Duodenal mucosa (tissue), 2 donors: ENCODE measurements at regions not wholly inside any gene's neighbourhood (a gene's known extent, or its start where the extent isn't known, plus 50 kb on each side); places are given as distances from the start of the nearest gene placed in this dataset.

ENCODE experiments used
- H3K27ac ChIP-seq: one replicate; pipeline ENCODE4 v1.7.0; 2013; ENCODE audit warnings: low read depth, low read length
- H3K27me3 ChIP-seq, 2 donors: one replicate each; pipeline ENCODE4 v1.7.0; 2013; ENCODE audit warnings: low read length in 2 of 2, control low read depth in 1 of 2; ENCODE audit not compliant: insufficient read depth in 2 of 2, control insufficient read depth in 1 of 2
- H3K36me3 ChIP-seq, 2 donors: one replicate each; pipeline ENCODE4 v1.7.0; 2013; ENCODE audit warnings: low read length in 2 of 2, control low read depth in 1 of 2; ENCODE audit not compliant: insufficient read depth in 2 of 2, control insufficient read depth in 1 of 2
- H3K4me1 ChIP-seq, 2 donors: one replicate each; pipeline ENCODE4 v1.7.0; 2013; ENCODE audit warnings: low read length in 2 of 2, control low read depth in 1 of 2; ENCODE audit not compliant: insufficient read depth in 2 of 2, control insufficient read depth in 1 of 2
- H3K4me3 ChIP-seq, 2 donors: one replicate each; pipeline ENCODE4 v1.7.0; 2013; ENCODE audit warnings: low read length in 2 of 2, low read depth in 1 of 2
- H3K9ac ChIP-seq, 2 donors: one replicate each; pipeline ENCODE4 v1.7.0; 2013; ENCODE audit warnings: low read length in 2 of 2, low read depth in 1 of 2
- H3K9me3 ChIP-seq, 2 donors: one replicate each; pipeline ENCODE4 v1.7.0; 2013; ENCODE audit warnings: low read length in 2 of 2, control low read depth in 1 of 2; ENCODE audit not compliant: control insufficient read depth in 1 of 2

- Histone ChIP-seq H3K9me3 (peaks cover 0 to 8% of the 10 kb centered on the region in 2 donors), H3K27ac (no peak overlapping the region), H3K36me3 (no peaks in the 10 kb centered on the region), H3K4me1 (no peaks in the 10 kb centered on the region), H3K27me3 (no peaks in the 10 kb centered on the region), H3K4me3 (no peak overlapping the region), H3K9ac (no peak overlapping the region)
Observed at GRCh38 chr2:35783723-35784122, 571.9 kb upstream of the CRIM1 start.

- H3K27me3 ChIP-seq = no peaks in the 10 kb centered on the region
- H3K27ac ChIP-seq = no peak overlapping the region
- no peak overlapping the region for H3K4me3 ChIP-seq
- no peaks in the 10 kb centered on the region for H3K36me3 ChIP-seq
- peaks cover 0 to 5% of the 10 kb centered on the region in 2 donors for H3K9me3 ChIP-seq
- H3K9ac ChIP-seq = no peak overlapping the region
- no peaks in the 10 kb centered on the region for H3K4me1 ChIP-seq
Observed at GRCh38 chr2:35741556-35741955, 614.0 kb upstream of the CRIM1 start.

GRCh38 chr2:35731674-35732073 is 623.9 kb upstream of the CRIM1 start:
- Histone ChIP-seq H3K36me3 (no peaks in the 10 kb centered on the region), H3K27me3 (no peaks in the 10 kb centered on the region)

GRCh38 chr2:35714883-35715282 is 640.7 kb upstream of the CRIM1 start:
- H3K9me3 ChIP-seq = no peaks in the 10 kb centered on the region
- no peaks in the 10 kb centered on the region for H3K4me1 ChIP-seq
- H3K9ac ChIP-seq = no peak overlapping the region
- H3K36me3 ChIP-seq = no peaks in the 10 kb centered on the region
- H3K4me3 ChIP-seq = no peak overlapping the region
- no peak overlapping the region for H3K27ac ChIP-seq
- H3K27me3 ChIP-seq = no peaks in the 10 kb centered on the region

More at GRCh38 chr2:35731674-35732073, 623.9 kb upstream of the CRIM1 start:
- H3K9me3 ChIP-seq = no peaks in the 10 kb centered on the region
- H3K9ac ChIP-seq = no peak overlapping the region
- H3K4me1 ChIP-seq = no peaks in the 10 kb centered on the region
- no peak overlapping the region for H3K27ac ChIP-seq
- H3K4me3 ChIP-seq = no peak overlapping the region

GRCh38 chr2:35708411-35708923 is 647.1 kb upstream of the CRIM1 start:
- no peak overlapping the region for H3K9ac ChIP-seq
- H3K36me3 ChIP-seq = no peaks in the 10 kb centered on the region
- no peak overlapping the region for H3K27ac ChIP-seq
- H3K4me1 ChIP-seq = no peaks in the 10 kb centered on the region
- H3K9me3 ChIP-seq = no peaks in the 10 kb centered on the region
- H3K4me3 ChIP-seq = no peak overlapping the region
- no peaks in the 10 kb centered on the region for H3K27me3 ChIP-seq

- no peaks in the 10 kb centered on the region for H3K9me3 ChIP-seq
- H3K4me1 ChIP-seq = no peaks in the 10 kb centered on the region
- H3K36me3 ChIP-seq = no peaks in the 10 kb centered on the region
- no peak overlapping the region for H3K9ac ChIP-seq
- H3K27me3 ChIP-seq = no peaks in the 10 kb centered on the region
- no peak overlapping the region for H3K4me3 ChIP-seq
- H3K27ac ChIP-seq = no peak overlapping the region
Observed at GRCh38 chr2:35688309-35688708, 667.3 kb upstream of the CRIM1 start.

- Histone ChIP-seq H3K4me1 (no peaks in the 10 kb centered on the region), H3K9ac (no peak overlapping the region), H3K27ac (no peak overlapping the region), H3K4me3 (no peak overlapping the region), H3K36me3 (no peaks in the 10 kb centered on the region), H3K27me3 (no peaks in the 10 kb centered on the region), H3K9me3 (no peaks in the 10 kb centered on the region)
Observed at GRCh38 chr2:35651688-35652323, 703.8 kb upstream of the CRIM1 start.

GRCh38 chr2:35614640-35615039 is 740.9 kb upstream of the CRIM1 start:
- no peak overlapping the region for H3K4me3 ChIP-seq
- H3K27ac ChIP-seq = no peak overlapping the region
- no peaks in the 10 kb centered on the region for H3K9me3 ChIP-seq
- H3K4me1 ChIP-seq = no peaks in the 10 kb centered on the region
- no peaks in the 10 kb centered on the region for H3K36me3 ChIP-seq
- no peak overlapping the region for H3K9ac ChIP-seq
- no peaks in the 10 kb centered on the region for H3K27me3 ChIP-seq

GRCh38 chr2:35606394-35606793 is 749.2 kb upstream of the CRIM1 start:
- H3K9ac ChIP-seq = no peak overlapping the region
- H3K4me3 ChIP-seq = no peak overlapping the region
- no peaks in the 10 kb centered on the region for H3K27me3 ChIP-seq
- H3K4me1 ChIP-seq = no peaks in the 10 kb centered on the region
- H3K27ac ChIP-seq = no peak overlapping the region
- no peaks in the 10 kb centered on the region for H3K36me3 ChIP-seq
- H3K9me3 ChIP-seq = no peaks in the 10 kb centered on the region

GRCh38 chr2:35598310-35598709 is 757.3 kb upstream of the CRIM1 start:
- no peak overlapping the region for H3K9ac ChIP-seq
- H3K9me3 ChIP-seq = peaks cover 12 to 13% of the 10 kb centered on the region in 2 donors
- no peaks in the 10 kb centered on the region for H3K27me3 ChIP-seq
- H3K36me3 ChIP-seq = no peaks in the 10 kb centered on the region
- H3K4me1 ChIP-seq = no peaks in the 10 kb centered on the region
- H3K27ac ChIP-seq = no peak overlapping the region
- no peak overlapping the region for H3K4me3 ChIP-seq
